Hematopoietic multipotent progenitor cell (in vitro differentiated cells): ENCODE measurements at regions not wholly inside any gene's neighbourhood (a gene's known extent, or its start where the extent isn't known, plus 50 kb on each side); places are given as distances from the start of the nearest gene placed in this dataset.

ENCODE experiments used
- DNase-seq, 3 donors: peaks; one replicate each; pipeline ENCODE4 v3.0.0-alpha.2; 2011 to 2015; ENCODE audit warnings: low read depth in 2 of 3, low spot score in 2 of 3

GRCh38 chr14:32254952-32255679 lies 52.0 kb upstream of the RNU6-8 start:
- peak; percentile 21 to 81 (median 59) for DNase-seq

- DNase-seq, result no peak
Measured at GRCh38 chr14:32255789-32256188, 52.7 kb upstream of the RNU6-8 start.

- no peak for DNase-seq
Measured at GRCh38 chr14:32256576-32256975, 53.5 kb upstream of the RNU6-8 start.

DNA sequence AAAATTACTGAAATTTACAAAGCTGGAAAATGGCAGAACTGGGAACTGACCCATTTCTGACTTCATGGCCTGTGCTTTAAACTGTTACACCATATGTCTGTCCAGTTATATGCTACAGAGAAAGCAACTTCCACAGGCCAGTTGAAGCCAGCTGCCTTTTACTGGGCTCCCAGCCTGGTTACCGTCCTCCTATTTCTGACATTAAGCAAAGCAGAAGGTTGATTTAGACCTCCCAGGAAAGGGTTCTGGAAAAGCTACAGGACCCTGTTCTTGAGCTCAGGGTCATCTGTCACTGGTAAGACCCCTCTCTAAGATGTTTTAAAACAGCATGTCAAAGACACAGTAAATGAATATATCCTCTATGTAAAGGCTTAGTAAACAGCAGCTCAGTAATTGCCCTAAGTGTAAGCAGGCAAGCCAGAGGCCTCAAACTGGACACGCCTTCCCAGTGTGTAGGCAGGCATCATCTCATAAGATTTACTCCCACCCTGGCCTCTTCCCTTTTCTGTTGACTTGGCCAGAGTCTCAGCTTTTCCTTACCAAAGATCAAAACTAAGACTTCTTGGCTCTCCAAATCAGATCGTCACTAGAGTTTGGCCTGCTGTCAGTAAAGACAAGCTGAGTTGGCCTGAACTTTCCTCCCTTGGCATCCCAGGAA lies 55.4 kb upstream of the RNU6-8 start:
- DNase-seq, result no peak

GRCh38 chr14:32259368-32260013 lies 56.4 kb upstream of the RNU6-8 start:
- peak in 2 of 3 donors; percentile 31 to 55 for DNase-seq

DNA sequence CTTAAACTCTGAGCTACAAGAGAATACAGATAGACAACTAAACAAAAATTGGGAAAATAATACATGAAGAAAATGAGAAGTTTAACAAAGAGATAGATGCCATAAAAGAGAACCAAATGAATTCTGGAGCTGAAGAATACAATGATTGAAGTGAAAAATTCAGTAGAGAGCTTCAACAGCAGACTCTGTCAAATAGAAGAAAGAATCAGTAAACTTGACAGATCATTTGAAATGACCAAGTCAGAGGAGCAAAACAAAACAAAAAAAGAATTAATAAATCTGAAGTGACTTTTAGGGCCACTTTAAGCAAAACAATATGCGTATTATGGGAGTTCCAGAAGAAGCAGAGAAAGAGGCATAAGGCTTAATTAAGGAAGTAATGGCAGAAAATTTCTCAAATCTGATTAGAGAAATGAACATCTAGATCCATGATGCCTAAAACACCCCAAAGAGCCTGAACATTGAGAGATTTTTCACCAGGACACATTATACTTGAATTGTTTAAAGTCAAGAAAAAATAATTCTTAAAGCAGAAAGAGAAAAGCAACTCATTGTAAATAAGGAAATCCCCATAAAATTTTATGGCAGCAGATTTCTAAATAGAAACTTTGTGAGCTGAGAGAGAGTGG lies 61.0 kb upstream of the RNU6-8 start:
- DNase-seq, result no peak

GRCh38 chr14:32265584-32265983 lies 62.5 kb upstream of the RNU6-8 start:
- DNase-seq, result no peak

GRCh38 chr14:32277998-32278397 lies 51.1 kb upstream of the AKAP6 start:
- no peak for DNase-seq
